HEK293T (cell line): ENCODE measurements at regions not wholly inside any gene's neighbourhood (a gene's known extent, or its start where the extent isn't known, plus 50 kb on each side); places are given as distances from the start of the nearest gene placed in this dataset.

Experiments used
- ARNT ChIP-seq: fragments of 450-650 bp; IDR thresholded peaks from 2 replicates; pipeline ENCODE4 v1.6.1; 2017; ENCODE audit warnings: mild to moderate bottlenecking
- BHLHE40 ChIP-seq: fragments of 450-650 bp; IDR thresholded peaks from 2 replicates; pipeline ENCODE4 v1.6.1; 2016; ENCODE audit warnings: mild to moderate bottlenecking, moderate library complexity, borderline replicate concordance
- CTBP1 ChIP-seq: fragments of 450-650 bp; IDR thresholded peaks from 2 replicates; pipeline ENCODE4 v1.6.1; 2016; ENCODE audit warnings: borderline replicate concordance
- ELF4 ChIP-seq: fragments of 450-650 bp; IDR thresholded peaks from 2 replicates; pipeline ENCODE4 v1.6.1; 2017; ENCODE audit warnings: antibody characterized with exemption
- FOXK2 ChIP-seq: fragments of 450-650 bp; IDR thresholded peaks from 2 replicates; pipeline ENCODE4 v1.6.1; 2016; ENCODE audit warnings: mild to moderate bottlenecking
- FOXM1 ChIP-seq: fragments of 450-650 bp; IDR thresholded peaks from 2 replicates; pipeline ENCODE4 v1.6.1; 2017; ENCODE audit warnings: mild to moderate bottlenecking, borderline replicate concordance
- HDGF ChIP-seq: fragments of 450-650 bp; IDR thresholded peaks from 2 replicates; pipeline ENCODE4 v1.6.1; 2017; ENCODE audit warnings: antibody characterized with exemption, borderline replicate concordance
- LEF1 ChIP-seq: fragments of 450-650 bp; IDR thresholded peaks from 2 replicates; pipeline ENCODE4 v1.6.1; 2017; ENCODE audit warnings: mild to moderate bottlenecking, borderline replicate concordance
- SP1 ChIP-seq: fragments of 450-650 bp; IDR thresholded peaks from 2 replicates; pipeline ENCODE4 v1.6.1; 2017
- SUZ12 ChIP-seq: fragments of 450-650 bp; IDR thresholded peaks from 2 replicates; pipeline ENCODE4 v1.6.1; 2016; ENCODE audit warnings: mild to moderate bottlenecking
- TARDBP ChIP-seq: fragments of 450-650 bp; IDR thresholded peaks from 2 replicates; pipeline ENCODE4 v1.6.1; 2016
- ZNF384 ChIP-seq: fragments of 450-650 bp; IDR thresholded peaks from 2 replicates; pipeline ENCODE4 v1.6.1; 2016
- TF ChIP-seq, protein P1 (sequence below): fragments of 450-650 bp; IDR thresholded peaks from 2 replicates; pipeline ENCODE4 v1.6.1; 2016

DNA sequence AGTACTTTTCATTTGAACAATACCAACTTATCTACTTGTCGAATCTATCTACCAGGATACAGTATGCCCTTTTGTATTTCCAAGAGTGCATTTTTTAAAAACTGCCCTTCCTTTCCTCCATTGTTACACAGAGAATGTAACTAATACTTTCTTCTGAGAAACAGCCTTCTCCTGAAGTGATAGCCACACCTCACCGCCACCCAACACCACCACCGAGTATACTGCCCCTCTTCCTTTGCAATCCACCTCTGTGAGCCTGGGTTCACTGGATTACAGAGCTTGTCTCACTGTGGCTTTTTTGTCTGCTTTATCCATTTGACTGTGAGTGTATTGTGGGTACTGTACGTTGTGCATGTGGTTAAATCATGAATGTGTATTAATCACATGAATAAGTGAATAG lies 305.4 kb downstream of the KLF12 start:
- TF ChIP-seq FOXK2 = no peak
- no peak for TF ChIP-seq BHLHE40
- no peak for TF ChIP-seq TARDBP
- no peak for TF ChIP-seq HDGF
- no peak for TF ChIP-seq SP1
- TF ChIP-seq ARNT = no peak
- TF ChIP-seq, protein P1, sequence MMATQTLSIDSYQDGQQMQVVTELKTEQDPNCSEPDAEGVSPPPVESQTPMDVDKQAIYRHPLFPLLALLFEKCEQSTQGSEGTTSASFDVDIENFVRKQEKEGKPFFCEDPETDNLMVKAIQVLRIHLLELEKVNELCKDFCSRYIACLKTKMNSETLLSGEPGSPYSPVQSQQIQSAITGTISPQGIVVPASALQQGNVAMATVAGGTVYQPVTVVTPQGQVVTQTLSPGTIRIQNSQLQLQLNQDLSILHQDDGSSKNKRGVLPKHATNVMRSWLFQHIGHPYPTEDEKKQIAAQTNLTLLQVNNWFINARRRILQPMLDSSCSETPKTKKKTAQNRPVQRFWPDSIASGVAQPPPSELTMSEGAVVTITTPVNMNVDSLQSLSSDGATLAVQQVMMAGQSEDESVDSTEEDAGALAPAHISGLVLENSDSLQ = no peak
- no peak for TF ChIP-seq ELF4
- no peak for TF ChIP-seq FOXM1
- no peak for TF ChIP-seq CTBP1
- no peak for TF ChIP-seq SUZ12
- TF ChIP-seq LEF1 = no peak
- TF ChIP-seq ZNF384 = no peak
